Nephron progenitor cell (in vitro differentiated cells): ENCODE measurements at regions not wholly inside any gene's neighbourhood (a gene's known extent, or its start where the extent isn't known, plus 50 kb on each side); places are given as distances from the start of the nearest gene placed in this dataset.

Experiments used
- DNase-seq: peaks from one replicate; pipeline ENCODE4 v3.0.0; 2021
- H3K27ac Mint-ChIP-seq: 2 replicates; pipeline ENCODE4 v1.8.0; 2021; ENCODE audit warnings: mild to moderate bottlenecking, moderate library complexity, mixed read lengths
- H3K27me3 Mint-ChIP-seq: 2 replicates; pipeline ENCODE4 v1.8.0; 2021; ENCODE audit warnings: mild to moderate bottlenecking, low read depth, mixed read lengths; ENCODE audit not compliant: poor library complexity
- H3K36me3 Mint-ChIP-seq: 2 replicates; pipeline ENCODE4 v1.8.0; 2021; ENCODE audit warnings: low read depth, mixed read lengths
- H3K4me1 Mint-ChIP-seq: 2 replicates; pipeline ENCODE4 v1.8.0; 2021; ENCODE audit warnings: mixed read lengths
- H3K4me3 Mint-ChIP-seq: 2 replicates; pipeline ENCODE4 v1.8.0; 2021; ENCODE audit warnings: mild to moderate bottlenecking, moderate library complexity, mixed read lengths
- H3K9me3 Mint-ChIP-seq: 2 replicates; pipeline ENCODE4 v1.8.0; 2021; ENCODE audit warnings: mild to moderate bottlenecking, moderate library complexity, mixed read lengths
- TF ChIP-seq, protein P1 (sequence below): fragments of 200-600 bp; sonication (generic); IDR thresholded peaks from 2 replicates; pipeline ENCODE4 v1.5.0; 2021; ENCODE audit warnings: antibody characterized with exemption

DNA sequence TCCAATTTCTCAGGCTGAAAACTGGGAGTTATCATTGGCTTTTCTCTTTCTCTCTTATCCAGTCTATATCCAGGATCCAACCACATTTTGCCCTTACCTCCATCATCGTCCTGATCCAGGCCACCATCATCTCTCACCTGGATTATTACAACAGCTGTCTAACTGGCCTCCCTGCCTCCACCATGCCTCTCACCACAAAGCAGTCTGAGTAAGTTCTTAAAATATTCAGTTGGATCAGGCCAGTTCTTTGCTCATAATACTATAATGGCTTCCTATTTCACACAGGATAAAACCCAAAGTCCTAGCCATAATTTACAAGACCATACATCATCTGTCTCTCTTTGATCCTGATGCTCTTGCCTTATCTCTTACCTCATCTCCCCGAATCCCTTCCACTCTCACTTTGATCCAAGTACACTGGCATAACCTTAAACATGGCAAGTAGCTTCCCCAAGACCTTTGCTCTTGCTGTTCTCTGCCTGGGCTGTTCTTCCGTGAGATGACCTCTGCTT, 133.4 kb upstream of the RAP1B start:
- Mint-ChIP-seq H3K9me3 (no peaks in the 10 kb centered on the region), H3K27me3 (peaks cover 5% of the 10 kb centered on the region), H3K4me1 (no peaks in the 10 kb centered on the region), H3K4me3 (no peak overlapping the region), H3K27ac (no peak overlapping the region), H3K36me3 (no peaks in the 10 kb centered on the region)
- DNase-seq, result no peak
- TF ChIP-seq, protein P1, sequence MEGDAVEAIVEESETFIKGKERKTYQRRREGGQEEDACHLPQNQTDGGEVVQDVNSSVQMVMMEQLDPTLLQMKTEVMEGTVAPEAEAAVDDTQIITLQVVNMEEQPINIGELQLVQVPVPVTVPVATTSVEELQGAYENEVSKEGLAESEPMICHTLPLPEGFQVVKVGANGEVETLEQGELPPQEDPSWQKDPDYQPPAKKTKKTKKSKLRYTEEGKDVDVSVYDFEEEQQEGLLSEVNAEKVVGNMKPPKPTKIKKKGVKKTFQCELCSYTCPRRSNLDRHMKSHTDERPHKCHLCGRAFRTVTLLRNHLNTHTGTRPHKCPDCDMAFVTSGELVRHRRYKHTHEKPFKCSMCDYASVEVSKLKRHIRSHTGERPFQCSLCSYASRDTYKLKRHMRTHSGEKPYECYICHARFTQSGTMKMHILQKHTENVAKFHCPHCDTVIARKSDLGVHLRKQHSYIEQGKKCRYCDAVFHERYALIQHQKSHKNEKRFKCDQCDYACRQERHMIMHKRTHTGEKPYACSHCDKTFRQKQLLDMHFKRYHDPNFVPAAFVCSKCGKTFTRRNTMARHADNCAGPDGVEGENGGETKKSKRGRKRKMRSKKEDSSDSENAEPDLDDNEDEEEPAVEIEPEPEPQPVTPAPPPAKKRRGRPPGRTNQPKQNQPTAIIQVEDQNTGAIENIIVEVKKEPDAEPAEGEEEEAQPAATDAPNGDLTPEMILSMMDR, result no peak

DNA sequence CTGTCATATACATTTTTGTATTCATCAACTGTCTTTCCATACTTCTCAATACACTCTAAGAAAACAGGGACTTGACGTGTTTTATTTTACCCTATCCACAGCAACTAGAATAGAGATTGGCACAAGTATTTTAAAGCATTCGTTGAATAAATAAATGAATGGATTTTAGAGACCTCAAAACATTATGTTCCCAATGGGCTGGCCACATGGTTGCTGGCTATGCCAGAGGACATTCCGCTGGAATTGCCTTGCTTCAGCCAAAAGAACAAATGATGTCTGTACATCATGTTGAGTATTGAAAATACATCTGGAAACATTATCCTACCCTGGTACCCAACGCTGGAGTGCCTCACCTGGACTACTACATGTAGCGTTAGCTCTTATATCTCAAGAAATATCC, 132.8 kb upstream of the RAP1B start:
- Mint-ChIP-seq H3K4me3 (no peak overlapping the region), H3K4me1 (no peaks in the 10 kb centered on the region), H3K9me3 (no peaks in the 10 kb centered on the region), H3K27me3 (peaks cover 5% of the 10 kb centered on the region), H3K36me3 (no peaks in the 10 kb centered on the region), H3K27ac (no peak overlapping the region)
- no peak for DNase-seq
- TF ChIP-seq, protein P1, result no peak

DNA sequence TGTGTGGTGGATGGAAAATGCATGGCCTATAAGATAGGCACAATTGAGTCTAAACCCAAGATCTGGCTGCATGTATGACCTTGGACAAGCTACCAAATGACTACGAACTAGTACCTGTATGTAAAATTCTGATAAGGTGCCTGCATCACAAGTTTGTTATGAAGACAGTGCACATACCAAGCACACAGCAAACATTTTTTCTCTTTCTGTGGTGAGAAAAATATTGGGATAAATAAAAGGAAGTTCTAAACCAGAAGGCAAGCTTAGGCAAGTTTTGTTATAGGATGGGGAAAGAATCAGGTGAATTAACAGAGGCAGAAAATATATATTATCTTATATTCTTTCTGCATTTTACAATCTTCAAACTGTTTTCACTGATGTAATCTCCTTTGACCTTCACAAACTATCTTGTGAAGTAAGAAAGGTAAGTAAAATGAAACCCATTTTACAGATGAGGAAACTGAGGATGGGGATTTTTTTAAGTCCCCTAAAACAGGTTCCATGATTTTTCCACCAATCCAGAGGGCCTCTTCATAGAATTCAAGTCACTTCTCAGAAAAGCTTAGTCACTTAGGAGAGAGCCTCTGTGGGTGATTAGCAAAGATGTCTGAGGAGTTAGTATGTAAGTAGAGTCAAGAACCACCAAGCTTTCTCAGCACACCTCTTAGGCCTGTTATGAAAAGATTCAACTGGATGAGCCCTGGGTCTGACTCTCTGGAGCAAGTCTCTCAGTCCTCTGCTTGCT, 132.0 kb upstream of the RAP1B start:
- no peaks in the 10 kb centered on the region for H3K9me3 Mint-ChIP-seq
- H3K4me1 Mint-ChIP-seq, result no peaks in the 10 kb centered on the region
- peaks cover 5% of the 10 kb centered on the region for H3K27me3 Mint-ChIP-seq
- H3K36me3 Mint-ChIP-seq, result no peaks in the 10 kb centered on the region
- TF ChIP-seq, protein P1, result no peak
- no peak overlapping the region for H3K4me3 Mint-ChIP-seq
- no peak overlapping the region for H3K27ac Mint-ChIP-seq
- DNase-seq, result no peak

DNA sequence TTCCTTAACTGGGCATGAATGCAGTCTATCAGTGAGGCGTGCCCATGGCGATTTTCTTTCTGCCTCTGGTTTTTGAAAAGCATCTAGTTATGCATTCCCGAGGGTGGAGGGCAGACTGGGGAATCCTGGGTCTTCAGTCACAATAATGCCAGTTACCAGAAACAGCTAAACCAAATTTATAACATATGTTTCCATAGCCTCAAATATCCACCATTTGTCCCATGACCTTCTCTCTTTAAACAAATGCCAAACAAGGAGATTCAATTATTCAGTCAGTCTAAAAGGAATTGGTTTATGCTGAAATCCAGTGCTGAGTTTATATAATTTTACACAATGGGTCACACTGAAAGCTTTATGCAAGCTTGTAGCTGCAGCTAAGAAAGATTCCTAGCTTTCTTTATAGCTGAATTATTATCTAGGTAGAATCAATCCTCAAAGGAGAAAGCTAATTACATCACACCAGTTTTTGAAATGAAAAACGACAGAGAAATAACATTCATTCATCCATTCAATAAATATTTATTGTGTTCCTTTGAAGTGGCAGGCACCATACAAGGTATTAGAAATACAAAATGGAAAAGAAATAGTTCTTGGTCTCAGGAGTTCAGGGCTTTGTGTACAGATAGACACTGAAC, 131.3 kb upstream of the RAP1B start:
- DNase-seq, result no peak
- TF ChIP-seq, protein P1, result no peak
- Mint-ChIP-seq H3K4me3 (no peak overlapping the region), H3K36me3 (no peaks in the 10 kb centered on the region), H3K27me3 (peaks cover 5% of the 10 kb centered on the region), H3K4me1 (no peaks in the 10 kb centered on the region), H3K27ac (no peak overlapping the region), H3K9me3 (no peaks in the 10 kb centered on the region)

DNA sequence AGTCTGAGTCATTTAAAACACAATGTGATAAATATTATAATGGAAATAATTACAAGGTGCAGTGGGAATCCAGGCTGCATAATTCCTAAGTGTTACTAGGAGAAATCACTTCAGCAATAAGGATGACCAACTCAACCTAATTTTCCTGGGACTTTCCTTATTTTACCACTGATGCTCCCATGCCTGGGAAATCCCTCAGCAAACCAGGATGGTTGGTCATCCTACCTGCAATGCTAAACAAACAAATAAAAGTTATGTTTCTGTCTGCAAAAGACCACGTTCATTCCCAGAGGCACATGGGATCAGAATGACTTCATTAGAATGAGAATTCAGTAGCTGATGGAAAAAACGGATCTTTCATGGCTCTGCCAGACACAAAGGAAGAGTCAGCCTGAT, 130.8 kb upstream of the RAP1B start:
- no peaks in the 10 kb centered on the region for H3K4me1 Mint-ChIP-seq
- no peak for DNase-seq
- no peak overlapping the region for H3K4me3 Mint-ChIP-seq
- H3K27me3 Mint-ChIP-seq, result peaks cover 5% of the 10 kb centered on the region
- no peak overlapping the region for H3K27ac Mint-ChIP-seq
- TF ChIP-seq, protein P1, result no peak
- H3K36me3 Mint-ChIP-seq, result no peaks in the 10 kb centered on the region
- H3K9me3 Mint-ChIP-seq, result no peaks in the 10 kb centered on the region
